ENCODE measurements at regions not wholly inside any gene's neighbourhood (a gene's known extent, or its start where the extent isn't known, plus 50 kb on each side); places are given as distances from the start of the nearest gene placed in this dataset.
"Not testable (repeated sequence)": the region's sequence is repeated elsewhere in the genome, so short reads cannot be mapped to it uniquely, and the experiment has no call there.

- Mint-ChIP-seq H3K27ac (no peak overlapping the region), H3K4me1 (ENCODE audit: low read depth) (peaks cover 30% of the 10 kb centered on the region), H3K36me3 (ENCODE audit: low read depth) (no peaks in the 10 kb centered on the region), H3K9me3 (no peaks in the 10 kb centered on the region), H3K4me3 (no peak overlapping the region), H3K27me3 (peaks cover 47% of the 10 kb centered on the region)
- DNase-seq = no peak
Measured at GRCh38 chr6:167701010-167701409, 125.7 kb upstream of the AFDN start.

DNA sequence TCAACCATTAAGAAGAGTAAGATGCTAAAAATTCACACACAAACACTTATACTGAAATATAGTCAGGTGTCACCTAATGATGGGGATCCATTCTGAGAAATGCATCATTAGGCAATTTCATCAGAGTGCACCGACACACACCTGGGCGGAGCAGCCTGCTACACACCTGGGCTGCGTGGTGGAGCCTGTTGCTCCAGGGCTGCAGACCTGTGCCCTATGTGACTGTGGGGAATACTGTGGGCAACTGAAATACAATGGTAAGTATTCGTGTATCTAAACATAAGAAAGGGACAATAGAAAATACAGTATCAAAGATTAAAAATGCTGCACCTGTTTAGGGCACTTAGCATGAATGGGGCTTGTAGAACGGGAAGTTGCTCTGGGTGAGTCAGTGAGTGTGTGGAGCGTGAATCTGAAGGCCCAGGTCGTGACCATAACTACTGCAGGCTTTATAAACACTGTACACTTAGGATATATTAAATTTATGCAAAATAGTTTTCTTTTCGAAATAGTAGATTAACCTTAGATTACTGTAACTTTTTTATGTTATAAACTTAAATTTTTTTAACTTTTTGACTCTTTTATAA, 124.4 kb upstream of the AFDN start:
- no peaks in the 10 kb centered on the region for H3K9me3 Mint-ChIP-seq
- no peaks in the 10 kb centered on the region for H3K36me3 Mint-ChIP-seq (ENCODE audit: low read depth)
- H3K27me3 Mint-ChIP-seq = peaks cover 57% of the 10 kb centered on the region
- no peak for DNase-seq
- H3K4me3 Mint-ChIP-seq = no peak overlapping the region
- no peak overlapping the region for H3K27ac Mint-ChIP-seq
- H3K4me1 Mint-ChIP-seq (ENCODE audit: low read depth) = peaks cover 39% of the 10 kb centered on the region

DNA sequence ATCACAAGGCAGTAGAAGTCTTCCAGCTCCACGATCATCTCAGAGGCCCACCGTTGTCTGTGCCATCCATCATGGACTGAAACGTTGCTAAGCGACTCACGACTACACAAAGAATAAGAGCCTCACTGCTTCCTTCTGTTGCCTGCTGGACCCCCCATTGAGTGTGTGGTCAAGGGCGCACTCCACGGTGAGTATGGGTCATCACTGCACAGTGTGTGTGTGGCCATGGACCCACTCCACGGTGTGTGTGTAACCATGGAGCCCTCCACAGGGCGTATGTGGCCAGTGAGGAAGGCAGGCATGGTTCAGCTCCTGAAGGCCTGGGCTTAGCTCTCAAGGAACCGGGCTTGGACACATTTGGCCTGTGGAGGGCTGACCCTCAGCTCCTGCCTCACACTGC, 123.4 kb upstream of the AFDN start:
- Mint-ChIP-seq H3K36me3 (ENCODE audit: low read depth) (no peaks in the 10 kb centered on the region), H3K27me3 (peaks cover 67% of the 10 kb centered on the region)

DNA sequence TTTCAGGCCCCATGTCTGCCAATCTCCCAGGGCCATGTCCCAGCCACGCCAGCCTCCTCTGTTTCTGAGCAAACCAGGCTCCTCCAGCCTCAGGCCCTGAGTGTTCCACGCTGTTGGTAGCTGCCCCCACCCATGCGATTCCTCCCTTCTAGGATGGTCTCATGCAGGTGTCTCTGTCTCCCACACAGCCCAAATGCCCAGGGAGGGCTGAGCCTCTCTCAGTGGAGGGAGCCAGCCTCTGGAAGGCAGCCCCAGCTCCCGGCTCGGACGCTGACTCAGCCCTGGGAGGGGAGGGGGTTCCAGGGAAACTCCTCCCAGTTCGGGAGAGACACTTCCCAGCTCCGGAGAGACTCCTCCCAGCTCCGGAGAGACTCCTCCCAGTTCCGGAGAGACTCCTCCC, 122.9 kb upstream of the AFDN start:
- Mint-ChIP-seq H3K36me3 (ENCODE audit: low read depth) (no peaks in the 10 kb centered on the region), H3K27me3 (peaks cover 71% of the 10 kb centered on the region), H3K27ac (no peak overlapping the region), H3K4me3 (no peak overlapping the region), H3K9me3 (no peaks in the 10 kb centered on the region), H3K4me1 (ENCODE audit: low read depth) (peaks cover 41% of the 10 kb centered on the region)
- no peak for DNase-seq

More for the DNA sequence above, 123.4 kb upstream of the AFDN start:
- peaks cover 41% of the 10 kb centered on the region for H3K4me1 Mint-ChIP-seq (ENCODE audit: low read depth)
- DNase-seq = no peak
- no peak overlapping the region for H3K4me3 Mint-ChIP-seq
- H3K27ac Mint-ChIP-seq = no peak overlapping the region
- H3K9me3 Mint-ChIP-seq = no peaks in the 10 kb centered on the region

- Mint-ChIP-seq H3K36me3 (ENCODE audit: low read depth) (no peaks in the 10 kb centered on the region), H3K4me3 (no peak overlapping the region), H3K9me3 (no peaks in the 10 kb centered on the region), H3K27me3 (peaks cover 74% of the 10 kb centered on the region), H3K27ac (no peak overlapping the region), H3K4me1 (ENCODE audit: low read depth) (peaks cover 34% of the 10 kb centered on the region)
- DNase-seq = no peak
Measured at GRCh38 chr6:167704396-167704901, 122.3 kb upstream of the AFDN start.

- Mint-ChIP-seq H3K9me3 (no peaks in the 10 kb centered on the region), H3K4me1 (ENCODE audit: low read depth) (peaks cover 26% of the 10 kb centered on the region), H3K4me3 (no peak overlapping the region), H3K27ac (no peak overlapping the region), H3K36me3 (ENCODE audit: low read depth) (no peaks in the 10 kb centered on the region), H3K27me3 (peaks cover 79% of the 10 kb centered on the region)
- no peak for DNase-seq
Measured at GRCh38 chr6:167705211-167705750, 121.4 kb upstream of the AFDN start.

DNA sequence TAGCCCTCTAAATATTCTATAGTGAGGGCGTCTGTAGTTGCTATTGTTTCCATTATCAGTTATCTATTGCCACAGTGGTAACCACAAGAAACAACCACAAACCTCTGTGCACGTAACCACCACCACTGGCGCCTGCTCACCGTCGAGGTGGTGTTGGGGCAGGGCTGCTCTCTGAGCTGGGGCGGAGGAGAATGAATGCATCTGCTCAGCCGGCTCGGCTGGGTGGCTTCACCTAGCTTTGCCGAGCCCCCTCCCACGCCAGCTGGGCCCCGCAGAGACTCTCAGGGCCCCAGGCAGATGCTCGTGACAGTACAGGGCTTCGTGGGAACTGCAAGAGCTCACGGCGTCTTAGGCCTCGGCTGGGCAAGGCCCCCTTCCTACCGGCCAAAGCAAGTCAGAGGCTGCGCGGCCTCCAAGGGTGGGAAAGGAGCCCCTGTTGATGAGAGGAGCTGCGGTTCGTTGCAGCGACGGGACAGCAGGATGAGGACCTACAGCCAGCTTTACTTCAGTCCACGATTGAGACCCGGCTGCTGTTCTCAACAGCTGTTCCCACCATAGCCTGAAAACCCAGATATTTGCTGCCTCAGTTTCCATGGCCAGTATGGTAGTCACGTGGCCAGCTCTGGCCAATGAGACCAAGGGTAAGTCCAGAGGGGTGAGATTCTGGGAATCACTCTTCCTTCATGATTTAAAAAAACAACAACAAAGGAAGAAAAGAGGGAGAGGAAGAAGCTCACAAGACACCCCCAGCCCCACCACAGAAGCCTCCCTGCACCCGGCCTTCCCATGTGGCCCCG, 120.2 kb upstream of the AFDN start:
- peak overlapping the region; percentile 85 for H3K27ac Mint-ChIP-seq
- H3K27me3 Mint-ChIP-seq = peaks cover 81% of the 10 kb centered on the region
- peak; percentile 70 for DNase-seq
- peaks cover 22% of the 10 kb centered on the region for H3K4me1 Mint-ChIP-seq (ENCODE audit: low read depth)
- no peaks in the 10 kb centered on the region for H3K36me3 Mint-ChIP-seq (ENCODE audit: low read depth)
- H3K9me3 Mint-ChIP-seq = no peaks in the 10 kb centered on the region
- peak overlapping the region; percentile 32 for H3K4me3 Mint-ChIP-seq

DNA sequence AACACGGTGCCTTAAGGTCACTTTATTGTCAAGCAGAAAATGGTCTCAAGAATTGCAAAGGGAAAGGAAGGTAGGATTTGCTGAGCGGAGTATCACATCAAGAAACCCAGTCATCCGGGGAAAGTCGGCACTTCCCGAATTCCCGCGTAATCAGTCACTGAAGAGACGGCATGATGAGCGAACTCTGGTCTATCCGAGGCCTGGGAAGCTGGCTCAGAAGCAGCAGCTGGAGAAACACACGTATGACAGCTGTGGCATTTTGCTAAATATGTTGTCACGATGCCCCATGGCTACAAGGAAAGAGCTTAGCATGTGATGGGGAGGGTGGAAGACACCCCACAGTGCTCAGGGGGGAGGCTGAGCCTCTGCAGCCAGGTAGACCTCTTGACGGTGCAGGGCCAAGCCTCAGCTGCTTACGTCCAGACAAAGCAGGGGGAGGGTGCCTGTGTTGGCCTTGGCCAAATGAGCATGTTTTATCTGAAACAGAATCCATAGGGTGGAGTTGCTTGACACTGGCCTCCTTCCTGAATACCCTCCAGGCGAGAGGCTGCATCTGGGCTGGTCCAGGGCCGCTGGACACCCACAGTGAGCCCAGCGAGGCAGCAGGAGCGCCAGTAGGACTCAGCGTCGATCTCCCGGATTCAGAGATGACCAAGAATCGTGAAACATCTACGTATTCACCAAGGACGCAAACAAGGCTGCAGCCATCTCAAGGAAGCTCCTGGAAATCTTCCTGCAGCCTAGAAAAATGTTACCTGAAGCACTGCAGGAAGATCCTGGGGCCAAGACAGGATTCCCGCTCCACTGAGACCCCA, 118.8 kb upstream of the AFDN start:
- H3K27ac Mint-ChIP-seq = no peak overlapping the region
- H3K4me3 Mint-ChIP-seq = no peak overlapping the region
- H3K27me3 Mint-ChIP-seq = peaks cover 90% of the 10 kb centered on the region
- no peak for DNase-seq
- H3K4me1 Mint-ChIP-seq (ENCODE audit: low read depth) = peaks cover 22% of the 10 kb centered on the region
- no peaks in the 10 kb centered on the region for H3K9me3 Mint-ChIP-seq
- no peaks in the 10 kb centered on the region for H3K36me3 Mint-ChIP-seq (ENCODE audit: low read depth)

GRCh38 chr6:167708501-167709094, 118.1 kb upstream of the AFDN start:
- Mint-ChIP-seq H3K27ac (no peak overlapping the region), H3K27me3 (peaks cover 90% of the 10 kb centered on the region), H3K4me3 (no peak overlapping the region), H3K36me3 (ENCODE audit: low read depth) (no peaks in the 10 kb centered on the region), H3K4me1 (ENCODE audit: low read depth) (peaks cover 22% of the 10 kb centered on the region), H3K9me3 (no peaks in the 10 kb centered on the region)
- no peak for DNase-seq

DNA sequence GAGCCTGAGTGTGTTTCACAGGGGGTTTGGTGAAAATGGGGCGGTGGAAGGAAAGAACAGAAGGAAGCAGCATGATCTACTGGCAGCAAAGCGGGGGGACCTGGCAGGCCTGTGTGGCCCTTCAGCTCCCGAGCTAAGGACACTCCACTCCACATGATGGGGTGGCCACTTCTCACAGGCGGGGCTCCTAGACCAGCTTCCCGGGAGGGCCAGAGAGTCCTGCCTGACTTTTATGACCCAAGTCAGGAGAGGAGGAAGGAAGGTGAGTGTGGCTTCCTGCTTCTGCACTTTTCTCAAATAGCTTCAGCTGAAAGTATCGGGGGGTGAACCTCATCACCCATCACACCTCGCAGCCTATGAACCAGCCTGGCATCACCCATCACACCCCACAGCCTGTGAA, 117.5 kb upstream of the AFDN start:
- Mint-ChIP-seq H3K4me3 (no peak overlapping the region), H3K27ac (no peak overlapping the region), H3K4me1 (ENCODE audit: low read depth) (peaks cover 22% of the 10 kb centered on the region), H3K9me3 (no peaks in the 10 kb centered on the region), H3K27me3 (peaks cover 94% of the 10 kb centered on the region), H3K36me3 (ENCODE audit: low read depth) (no peaks in the 10 kb centered on the region)
- DNase-seq = no peak

DNA sequence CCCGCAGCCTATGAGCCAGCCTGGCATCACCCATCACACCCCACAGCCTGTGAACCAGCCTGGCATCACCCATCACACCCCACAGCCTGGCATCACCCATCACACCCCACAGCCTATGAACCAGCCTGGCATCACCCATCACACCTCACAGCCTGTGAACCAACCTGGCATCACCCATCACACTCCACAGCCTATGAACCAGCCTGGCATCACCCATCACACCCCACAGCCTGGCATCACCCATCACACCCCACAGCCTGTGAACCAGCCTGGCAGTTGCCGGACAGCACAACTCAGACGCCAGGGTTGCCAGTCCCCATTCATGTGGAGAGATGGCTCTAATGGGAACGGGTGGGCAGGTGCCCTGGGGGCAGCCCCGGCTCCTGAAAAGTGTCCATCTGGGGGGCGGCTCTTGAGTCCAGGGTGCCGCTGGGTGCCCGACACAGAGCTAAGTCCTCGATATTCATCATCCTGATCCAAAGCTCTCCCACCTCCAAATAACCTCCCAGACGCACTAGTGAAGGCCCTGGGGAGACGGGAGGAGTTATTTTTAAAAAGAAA, 116.9 kb upstream of the AFDN start:
- Mint-ChIP-seq H3K4me1 (ENCODE audit: low read depth) (peaks cover 20% of the 10 kb centered on the region), H3K27me3 (peaks cover 94% of the 10 kb centered on the region)
- H3K9me3 Mint-ChIP-seq; H3K27ac Mint-ChIP-seq; H3K36me3 Mint-ChIP-seq (ENCODE audit: low read depth); DNase-seq; H3K4me3 Mint-ChIP-seq: not testable (repeated sequence)

DNA sequence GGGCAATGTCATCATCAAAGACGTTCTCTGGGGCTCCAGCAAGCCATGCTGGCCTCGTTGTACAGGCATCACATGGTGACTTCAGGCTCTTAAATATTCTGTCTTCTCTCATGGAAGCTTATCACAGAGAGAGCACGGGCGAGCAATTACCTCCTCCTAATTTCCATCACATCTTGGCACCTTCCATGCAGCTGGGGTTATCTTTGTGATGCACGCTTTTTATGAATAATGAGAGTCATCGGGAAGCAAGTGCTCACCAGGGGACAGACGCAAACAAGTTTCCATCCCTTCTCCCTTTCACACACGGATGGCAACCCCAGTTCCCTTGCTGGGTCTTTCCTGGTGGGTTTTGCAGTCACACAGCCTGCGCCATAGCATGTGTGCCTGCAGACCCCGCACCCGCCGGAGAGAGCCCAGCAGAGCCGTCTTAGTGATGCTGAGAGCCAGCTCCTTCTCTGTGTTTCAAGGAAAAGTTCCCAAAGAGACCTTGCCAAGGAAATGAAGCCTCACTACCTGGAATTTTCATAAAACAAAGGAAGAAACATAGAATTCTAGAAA, 116.3 kb upstream of the AFDN start:
- DNase-seq = no peak
- Mint-ChIP-seq H3K27me3 (peaks cover 93% of the 10 kb centered on the region), H3K27ac (no peak overlapping the region), H3K36me3 (ENCODE audit: low read depth) (no peaks in the 10 kb centered on the region), H3K4me3 (no peak overlapping the region), H3K9me3 (no peaks in the 10 kb centered on the region), H3K4me1 (ENCODE audit: low read depth) (peaks cover 16% of the 10 kb centered on the region)

GRCh38 chr6:167711211-167711610, 115.5 kb upstream of the AFDN start:
- DNase-seq = no peak
- Mint-ChIP-seq H3K27me3 (peaks cover 94% of the 10 kb centered on the region), H3K4me1 (ENCODE audit: low read depth) (peaks cover 9% of the 10 kb centered on the region), H3K9me3 (no peaks in the 10 kb centered on the region), H3K36me3 (ENCODE audit: low read depth) (no peaks in the 10 kb centered on the region), H3K27ac (no peak overlapping the region), H3K4me3 (no peak overlapping the region)
